PFSK-1 (cell line): ENCODE measurements at regions not wholly inside any gene's neighbourhood (a gene's known extent, or its start where the extent isn't known, plus 50 kb on each side); places are given as distances from the start of the nearest gene placed in this dataset.

Experiments used
- POLR2AphosphoS5 ChIP-seq: IDR thresholded peaks from 2 replicates; pipeline ENCODE4 v1.6.1; 2012; ENCODE audit warnings: low read depth, mild to moderate bottlenecking, control low read depth, low read length, moderate library complexity
- REST ChIP-seq, 2 experiments: IDR thresholded peaks; 2 replicates each; pipeline versions ENCODE4 v1.6.1 to v1.8.0; 2011 to 2012; ENCODE audit warnings: low read depth in 2 of 2, low read length in 2 of 2, control low read depth in 1 of 2, inconsistent platforms in 1 of 2, mild to moderate bottlenecking in 1 of 2, moderate library complexity in 1 of 2; ENCODE audit not compliant: insufficient read depth in 1 of 2
- SIN3A ChIP-seq: IDR thresholded peaks from 2 replicates; pipeline ENCODE4 v1.6.1; 2012; ENCODE audit warnings: mild to moderate bottlenecking, low read length, moderate library complexity, borderline replicate concordance; ENCODE audit not compliant: insufficient read depth
- TAF1 ChIP-seq: IDR thresholded peaks from 2 replicates; pipeline ENCODE4 v1.6.1; 2012; ENCODE audit warnings: low read length, control low read depth, borderline replicate concordance; ENCODE audit not compliant: insufficient read depth

GRCh38 chr22:44430716-44431115 is 67.3 kb downstream of the RTL6 start:
- TF ChIP-seq SIN3A: no peak
- no peak for TF ChIP-seq REST (IDR thresholded peaks at IDR 0.05; ENCODE audit: insufficient read depth in 1 of 2, low read depth in 2 of 2, low read length in 2 of 2)
- TF ChIP-seq POLR2AphosphoS5: no peak
- no peak for TF ChIP-seq TAF1
